22Rv1 (cell line): ENCODE measurements at regions not wholly inside any gene's neighbourhood (a gene's known extent, or its start where the extent isn't known, plus 50 kb on each side); places are given as distances from the start of the nearest gene placed in this dataset.

Experiments
- CTCF ChIP-seq: fragments of 450-650 bp; IDR thresholded peaks from 2 replicates; pipeline ENCODE4 v1.5.1; 2017; ENCODE audit warnings: mild to moderate bottlenecking
- ZFX ChIP-seq: fragments of 450-650 bp; IDR thresholded peaks from 2 replicates; pipeline ENCODE4 v1.6.1; 2017; ENCODE audit warnings: antibody characterized with exemption, borderline replicate concordance

GRCh38 chr2:138244501-138244925, 257.1 kb upstream of the SPOPL start:
- TF ChIP-seq CTCF (no peak), ZFX (no peak)
